ENCODE measurements at regions not wholly inside any gene's neighbourhood (a gene's known extent, or its start where the extent isn't known, plus 50 kb on each side); places are given as distances from the start of the nearest gene placed in this dataset.

DNA sequence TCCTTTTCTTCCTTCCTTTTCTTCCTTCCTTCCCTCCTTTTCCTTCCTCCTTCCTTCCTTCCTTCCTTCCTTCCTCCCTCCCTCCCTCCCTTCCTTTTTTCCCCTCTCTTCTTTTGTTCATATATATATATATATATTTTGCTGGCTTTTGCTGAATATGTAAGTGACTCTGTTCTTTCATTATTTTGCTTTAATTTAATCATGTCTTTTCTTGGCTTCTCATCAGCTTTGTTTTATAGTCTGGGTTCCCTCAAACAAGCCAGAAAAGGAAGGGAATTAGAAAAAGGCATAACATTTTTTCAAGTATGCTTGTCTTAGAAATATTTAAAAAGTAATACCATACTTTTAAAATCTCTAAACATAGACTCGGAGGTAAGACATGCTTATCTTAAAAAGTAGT, 219.9 kb upstream of the ATXN7L3B start:
- Histone ChIP-seq H3K4me3 (no peak overlapping the region), H3K4me1 (no peaks in the 10 kb centered on the region), H3K27me3 (no peaks in the 10 kb centered on the region), H3K36me3 (no peaks in the 10 kb centered on the region), H3K9me3 (no peaks in the 10 kb centered on the region), H3K27ac (no peak overlapping the region)
- TF ChIP-seq, protein P1, sequence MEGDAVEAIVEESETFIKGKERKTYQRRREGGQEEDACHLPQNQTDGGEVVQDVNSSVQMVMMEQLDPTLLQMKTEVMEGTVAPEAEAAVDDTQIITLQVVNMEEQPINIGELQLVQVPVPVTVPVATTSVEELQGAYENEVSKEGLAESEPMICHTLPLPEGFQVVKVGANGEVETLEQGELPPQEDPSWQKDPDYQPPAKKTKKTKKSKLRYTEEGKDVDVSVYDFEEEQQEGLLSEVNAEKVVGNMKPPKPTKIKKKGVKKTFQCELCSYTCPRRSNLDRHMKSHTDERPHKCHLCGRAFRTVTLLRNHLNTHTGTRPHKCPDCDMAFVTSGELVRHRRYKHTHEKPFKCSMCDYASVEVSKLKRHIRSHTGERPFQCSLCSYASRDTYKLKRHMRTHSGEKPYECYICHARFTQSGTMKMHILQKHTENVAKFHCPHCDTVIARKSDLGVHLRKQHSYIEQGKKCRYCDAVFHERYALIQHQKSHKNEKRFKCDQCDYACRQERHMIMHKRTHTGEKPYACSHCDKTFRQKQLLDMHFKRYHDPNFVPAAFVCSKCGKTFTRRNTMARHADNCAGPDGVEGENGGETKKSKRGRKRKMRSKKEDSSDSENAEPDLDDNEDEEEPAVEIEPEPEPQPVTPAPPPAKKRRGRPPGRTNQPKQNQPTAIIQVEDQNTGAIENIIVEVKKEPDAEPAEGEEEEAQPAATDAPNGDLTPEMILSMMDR (IDR thresholded peaks at IDR 0.05) = no peak
- DNase-seq = no peak
- no peak for ATAC-seq
- intact Hi-C loops (cut with DNase I) = no loop called here

GRCh38 chr12:74319886-74320285, 217.7 kb upstream of the ATXN7L3B start:
- no peaks in the 10 kb centered on the region for H3K27me3 ChIP-seq
- ATAC-seq = no peak

DNA sequence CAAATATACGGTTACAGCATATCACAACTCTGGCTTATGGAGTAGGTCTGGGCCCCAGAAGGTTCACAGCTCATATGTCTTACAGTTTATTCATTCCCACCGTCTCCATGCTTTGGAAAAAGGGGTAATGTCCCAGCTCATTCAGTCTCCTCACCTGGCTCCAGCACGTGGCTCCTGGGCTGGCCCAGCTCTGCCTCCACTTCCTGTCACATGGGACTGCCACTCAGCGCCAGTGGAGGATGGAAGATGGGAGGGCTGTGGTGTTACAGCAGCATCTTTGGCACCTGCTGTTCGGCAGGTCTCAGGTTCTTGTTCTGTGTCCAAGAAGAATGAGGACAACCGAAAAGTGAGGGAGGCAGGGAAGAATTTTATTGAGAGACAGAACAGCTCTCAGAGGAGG, 216.3 kb upstream of the ATXN7L3B start:
- ATAC-seq = no peak
- intact Hi-C loops (cut with DNase I) = no loop called here
- TF ChIP-seq, protein P1 (IDR thresholded peaks at IDR 0.05) = no peak
- no peaks in the 10 kb centered on the region for H3K27me3 ChIP-seq
- no peak overlapping the region for H3K27ac ChIP-seq
- H3K4me3 ChIP-seq = no peak overlapping the region
- no peaks in the 10 kb centered on the region for H3K4me1 ChIP-seq
- no peaks in the 10 kb centered on the region for H3K36me3 ChIP-seq
- H3K9me3 ChIP-seq = no peaks in the 10 kb centered on the region
- peak in 1 of 4 donors; percentile 31 for DNase-seq

More at GRCh38 chr12:74319886-74320285, 217.7 kb upstream of the ATXN7L3B start:
- intact Hi-C loops (cut with DNase I) = no loop called here
- H3K27ac ChIP-seq = no peak overlapping the region
- DNase-seq = no peak
- no peaks in the 10 kb centered on the region for H3K4me1 ChIP-seq
- no peaks in the 10 kb centered on the region for H3K9me3 ChIP-seq
- H3K4me3 ChIP-seq = no peak overlapping the region
- TF ChIP-seq, protein P1 (IDR thresholded peaks at IDR 0.05) = no peak
- H3K36me3 ChIP-seq = no peaks in the 10 kb centered on the region

DNA sequence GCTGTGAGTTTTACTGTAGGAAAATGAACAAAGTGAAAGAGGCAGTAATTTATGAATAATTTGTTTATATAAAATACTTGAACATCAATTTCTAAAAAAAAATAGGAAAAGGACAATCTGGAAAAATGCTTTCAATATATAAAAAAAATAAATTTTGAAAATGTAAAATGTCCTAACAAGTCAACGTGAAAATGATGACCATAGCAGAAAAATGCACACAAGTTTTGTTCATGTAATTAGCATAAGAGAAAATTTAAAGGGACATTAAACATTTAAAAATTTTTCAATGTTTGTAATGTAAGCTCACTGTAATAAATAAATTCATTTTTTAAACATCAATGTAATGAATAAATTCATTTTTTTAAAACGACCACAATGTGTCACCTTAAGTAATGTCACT, 214.8 kb upstream of the ATXN7L3B start:
- no peak overlapping the region for H3K4me3 ChIP-seq
- TF ChIP-seq, protein P1 (IDR thresholded peaks at IDR 0.05) = no peak
- H3K9me3 ChIP-seq = no peaks in the 10 kb centered on the region
- ATAC-seq (no peak), DNase-seq (no peak)
- H3K27me3 ChIP-seq = no peaks in the 10 kb centered on the region
- H3K36me3 ChIP-seq = no peaks in the 10 kb centered on the region
- intact Hi-C loops (cut with DNase I) = no loop called here
- no peak overlapping the region for H3K27ac ChIP-seq
- H3K4me1 ChIP-seq = no peaks in the 10 kb centered on the region

- intact Hi-C loops (cut with DNase I) = no loop called here
- DNase-seq = no peak
- H3K4me1 ChIP-seq = no peaks in the 10 kb centered on the region
Measured at GRCh38 chr12:74328623-74329022, 209.0 kb upstream of the ATXN7L3B start.

More at GRCh38 chr12:74328623-74329022, 209.0 kb upstream of the ATXN7L3B start:
- no peak overlapping the region for H3K27ac ChIP-seq
- no peaks in the 10 kb centered on the region for H3K36me3 ChIP-seq
- TF ChIP-seq, protein P1 (IDR thresholded peaks at IDR 0.05) = no peak
- no peak overlapping the region for H3K4me3 ChIP-seq
- ATAC-seq = no peak
- no peaks in the 10 kb centered on the region for H3K9me3 ChIP-seq
- H3K27me3 ChIP-seq = no peaks in the 10 kb centered on the region
